NT2/D1 (cell line): ENCODE measurements at regions not wholly inside any gene's neighbourhood (a gene's known extent, or its start where the extent isn't known, plus 50 kb on each side); places are given as distances from the start of the nearest gene placed in this dataset.

Experiments
- SUZ12 ChIP-seq: IDR thresholded peaks from 2 replicates; pipeline ENCODE4 v1.6.1; 2011; ENCODE audit not compliant: insufficient read length, insufficient read depth; ENCODE audit errors: extremely low read depth
- YY1 ChIP-seq: IDR thresholded peaks from 2 replicates; pipeline ENCODE4 v1.6.1; 2011; ENCODE audit not compliant: insufficient read length, insufficient read depth

- TF ChIP-seq YY1, result no peak
- no peak for TF ChIP-seq SUZ12
Observed at GRCh38 chr6:148658681-148659430, 88.0 kb upstream of the UST start.
